OCI-LY3 (cell line): ENCODE measurements at regions not wholly inside any gene's neighbourhood (a gene's known extent, or its start where the extent isn't known, plus 50 kb on each side); places are given as distances from the start of the nearest gene placed in this dataset.

Experiments
- CTCF ChIP-seq: fragments of 200-600, 300-600 bp; sonication (generic); IDR thresholded peaks from 2 replicates; pipeline ENCODE4 v1.5.1; 2014; ENCODE audit warnings: antibody characterized with exemption, low read length, low read depth
- EZH2phosphoT487 ChIP-seq: fragments of 200-600 bp; shearing (Covaris generic); IDR thresholded peaks from 2 replicates; pipeline ENCODE4 v1.6.1; 2018; ENCODE audit warnings: antibody characterized with exemption, mixed run types, low read depth

DNA sequence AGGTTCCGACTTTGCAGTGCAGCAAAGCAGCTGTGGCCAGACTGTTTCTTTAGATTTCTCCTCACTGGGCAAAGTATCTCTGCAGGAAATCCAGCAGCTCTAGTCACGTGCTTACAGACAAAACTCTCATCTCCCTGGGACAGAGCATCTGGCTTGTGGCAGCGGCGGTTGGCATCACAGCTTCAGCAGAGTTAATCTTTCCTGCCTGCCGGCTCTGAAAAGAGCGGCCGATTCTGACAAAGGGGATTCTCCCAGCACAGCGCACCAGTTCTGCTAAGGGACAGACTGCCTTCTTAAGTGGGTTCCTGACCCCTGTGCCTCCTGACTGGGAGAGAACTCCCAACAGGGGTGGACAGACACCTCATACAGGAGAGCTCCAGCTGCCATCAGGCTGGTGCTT lies 1357.3 kb upstream of the TENM4 start:
- no peak for TF ChIP-seq CTCF
- no peak for TF ChIP-seq EZH2phosphoT487
